ENCODE measurements at regions not wholly inside any gene's neighbourhood (a gene's known extent, or its start where the extent isn't known, plus 50 kb on each side); places are given as distances from the start of the nearest gene placed in this dataset.
A peak's percentile ranks its signal among the peaks of the same experiment; 100 is the strongest.

GRCh38 chr4:14368391-14368790, 633.9 kb upstream of the CPEB2 start:
- no peak for TF ChIP-seq CTCF (IDR thresholded peaks at IDR 0.05; ENCODE audit: low read depth, low read length)
- no peak overlapping the region for H3K4me3 ChIP-seq (replicated peaks in 1 of 2; ENCODE audit: low read depth in 2 of 2, low read length in 2 of 2)
- DNase-seq (ENCODE audit: low read depth in 2 of 2) = no peak

GRCh38 chr4:14371131-14371530, 631.1 kb upstream of the CPEB2 start:
- no peak for TF ChIP-seq CTCF (IDR thresholded peaks at IDR 0.05; ENCODE audit: low read depth, low read length)
- DNase-seq (ENCODE audit: low read depth in 2 of 2) = no peak
- no peak overlapping the region for H3K4me3 ChIP-seq (replicated peaks in 1 of 2; ENCODE audit: low read depth in 2 of 2, low read length in 2 of 2)

GRCh38 chr4:14375816-14376215, 626.5 kb upstream of the CPEB2 start:
- no peak overlapping the region for H3K4me3 ChIP-seq (replicated peaks in 1 of 2; ENCODE audit: low read depth in 2 of 2, low read length in 2 of 2)
- DNase-seq (ENCODE audit: low read depth in 2 of 2) = peak; percentile 10 to 74
- TF ChIP-seq CTCF (IDR thresholded peaks at IDR 0.05; ENCODE audit: low read depth, low read length) = no peak

- no peak overlapping the region for H3K4me3 ChIP-seq (replicated peaks in 1 of 2; ENCODE audit: low read depth in 2 of 2, low read length in 2 of 2)
- TF ChIP-seq CTCF (IDR thresholded peaks at IDR 0.05; ENCODE audit: low read depth, low read length) = no peak
- DNase-seq (ENCODE audit: low read depth in 2 of 2) = peak in 1 of 2 donors; percentile 59
Measured at GRCh38 chr4:14379183-14379582, 623.1 kb upstream of the CPEB2 start.

- no peak for TF ChIP-seq CTCF (IDR thresholded peaks at IDR 0.05; ENCODE audit: low read depth, low read length)
- DNase-seq (ENCODE audit: low read depth in 2 of 2) = no peak
Measured at GRCh38 chr4:14383652-14384051, 618.6 kb upstream of the CPEB2 start.

GRCh38 chr4:14384824-14385223, 617.5 kb upstream of the CPEB2 start:
- TF ChIP-seq CTCF (IDR thresholded peaks at IDR 0.05; ENCODE audit: low read depth, low read length) = no peak
- no peak for DNase-seq (ENCODE audit: low read depth in 2 of 2)
- H3K4me3 ChIP-seq (replicated peaks in 1 of 2; ENCODE audit: low read depth in 2 of 2, low read length in 2 of 2) = no peak overlapping the region

More at GRCh38 chr4:14383652-14384051, 618.6 kb upstream of the CPEB2 start:
- H3K4me3 ChIP-seq (replicated peaks in 1 of 2; ENCODE audit: low read depth in 2 of 2, low read length in 2 of 2) = no peak overlapping the region

- peak in 1 of 2 donors; percentile 7 for DNase-seq (ENCODE audit: low read depth in 2 of 2)
- TF ChIP-seq CTCF (IDR thresholded peaks at IDR 0.05; ENCODE audit: low read depth, low read length) = no peak
- H3K4me3 ChIP-seq (replicated peaks in 1 of 2; ENCODE audit: low read depth in 2 of 2, low read length in 2 of 2) = no peak overlapping the region
Measured at GRCh38 chr4:14386196-14386595, 616.1 kb upstream of the CPEB2 start.

Measured in cardiac fibroblast (primary cell).